ENCODE measurements at regions not wholly inside any gene's neighbourhood (a gene's known extent, or its start where the extent isn't known, plus 50 kb on each side); places are given as distances from the start of the nearest gene placed in this dataset.
"Not testable (repeated sequence)": the region's sequence is repeated elsewhere in the genome, so short reads cannot be mapped to it uniquely, and the experiment has no call there.

- Histone ChIP-seq H3K36me3 (ENCODE audit: control insufficient read depth in 4 of 4, insufficient read depth in 3 of 4, low read depth in 1 of 4, low read length in 3 of 4) (no peaks in the 10 kb centered on the region), H3K27me3 (ENCODE audit: control insufficient read depth in 4 of 4, insufficient read depth in 4 of 4, low read length in 3 of 4) (no peaks in the 10 kb centered on the region), H3K9ac (ENCODE audit: low read depth in 1 of 2, low read length in 2 of 2) (no peak overlapping the region), H3K4me1 (ENCODE audit: control insufficient read depth in 4 of 4, insufficient read depth in 4 of 4, low read length in 3 of 4) (no peaks in the 10 kb centered on the region), H3K4me3 (ENCODE audit: low read depth in 1 of 3, low read length in 3 of 3) (no peak overlapping the region), H3K27ac (ENCODE audit: low read depth in 1 of 2, low read length in 2 of 2) (no peak overlapping the region), H3K9me3 (ENCODE audit: control insufficient read depth in 4 of 4, low read length in 3 of 4) (no peaks in the 10 kb centered on the region)
- no peak for DNase-seq (ENCODE audit: low spot score)
- TF ChIP-seq REST (IDR thresholded peaks at IDR 0.05): no peak
- no peak for TF ChIP-seq HNF4G (IDR thresholded peaks at IDR 0.05)
- TF ChIP-seq ZBTB33 (IDR thresholded peaks at IDR 0.05): no peak
- no peak for TF ChIP-seq JUND (IDR thresholded peaks at IDR 0.05)
- TF ChIP-seq HNF4A (conservative IDR thresholded peaks at IDR 0.05): no peak
- no peak for TF ChIP-seq CTCF (IDR thresholded peaks at IDR 0.05; ENCODE audit: low read depth, low read length, missing input control)
- no peak for TF ChIP-seq RAD21 (IDR thresholded peaks at IDR 0.05)
- no peak for TF ChIP-seq MAX (IDR thresholded peaks at IDR 0.05)
- TF ChIP-seq ATF3 (IDR thresholded peaks at IDR 0.05): no peak
- TF ChIP-seq YY1 (IDR thresholded peaks at IDR 0.05): no peak
- 87% methylated on average over 1 of the region's 1 CpG for WGBS
These were observed 259.7 kb upstream of the MSX2 start for GRCh38 chr5:174464504-174465165.

GRCh38 chr5:174471528-174471927 lies 252.9 kb upstream of the MSX2 start:
- H3K4me1 ChIP-seq (ENCODE audit: control insufficient read depth in 4 of 4, insufficient read depth in 4 of 4, low read length in 3 of 4); H3K9me3 ChIP-seq (ENCODE audit: control insufficient read depth in 4 of 4, low read length in 3 of 4); H3K36me3 ChIP-seq (ENCODE audit: control insufficient read depth in 4 of 4, insufficient read depth in 3 of 4, low read depth in 1 of 4, low read length in 3 of 4); H3K27me3 ChIP-seq (ENCODE audit: control insufficient read depth in 4 of 4, insufficient read depth in 4 of 4, low read length in 3 of 4); H3K9ac ChIP-seq (ENCODE audit: low read depth in 1 of 2, low read length in 2 of 2); DNase-seq (ENCODE audit: low spot score); H3K4me3 ChIP-seq (ENCODE audit: low read depth in 1 of 3, low read length in 3 of 3); H3K27ac ChIP-seq (ENCODE audit: low read depth in 1 of 2, low read length in 2 of 2): not testable (repeated sequence)
- WGBS: 76% methylated on average over 3 of the region's 3 CpGs
